ENCODE measurements at regions not wholly inside any gene's neighbourhood (a gene's known extent, or its start where the extent isn't known, plus 50 kb on each side); places are given as distances from the start of the nearest gene placed in this dataset.

DNA sequence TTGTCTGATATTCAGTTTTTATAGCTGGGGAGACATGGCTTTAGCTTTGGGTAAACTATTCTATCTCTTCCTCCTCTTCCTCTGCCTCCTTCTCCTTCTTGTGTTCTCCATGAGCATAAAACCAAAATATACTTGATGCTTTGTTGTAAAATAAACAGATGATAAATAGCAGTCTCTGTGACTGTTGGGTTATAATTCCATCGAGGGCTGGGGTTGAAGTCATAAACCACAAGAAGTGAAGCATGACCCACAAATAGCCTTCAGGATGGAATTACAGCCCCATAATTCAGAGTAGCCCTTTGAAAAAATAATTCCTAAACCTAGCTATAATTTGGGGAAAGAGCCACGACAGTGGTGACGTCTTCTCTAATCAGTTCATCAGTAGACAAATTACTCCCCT lies 177.7 kb downstream of the SNX19 start:
- DNase-seq: no peak
- Histone ChIP-seq H3K9me3 (ENCODE audit: low read length) (peaks cover 4% of the 10 kb centered on the region), H3K4me1 (ENCODE audit: insufficient read depth, low read length) (no peaks in the 10 kb centered on the region), H3K4me3 (ENCODE audit: low read length) (no peak overlapping the region), H3K27ac (ENCODE audit: low read depth, low read length) (no peak overlapping the region), H3K36me3 (ENCODE audit: insufficient read depth, low read length) (no peaks in the 10 kb centered on the region), H3K27me3 (ENCODE audit: insufficient read depth, low read length, poor library complexity, severe bottlenecking) (no peaks in the 10 kb centered on the region)
- ChIA-PET POLR2A (no interaction called here), CTCF (no interaction called here)
- H3K4me3 Mint-ChIP-seq: no peak overlapping the region
- H3K36me3 Mint-ChIP-seq: peaks cover 0 to 14% (median 0%) of the 10 kb centered on the region in 3 donors
- H3K27ac Mint-ChIP-seq: no peak overlapping the region
- H3K27me3 Mint-ChIP-seq: no peaks in the 10 kb centered on the region
- H3K4me1 Mint-ChIP-seq: peaks cover 8 to 13% (median 10%) of the 10 kb centered on the region in 3 donors
- H3K9me3 Mint-ChIP-seq: peaks cover 19 to 24% (median 22%) of the 10 kb centered on the region in 5 donors

DNA sequence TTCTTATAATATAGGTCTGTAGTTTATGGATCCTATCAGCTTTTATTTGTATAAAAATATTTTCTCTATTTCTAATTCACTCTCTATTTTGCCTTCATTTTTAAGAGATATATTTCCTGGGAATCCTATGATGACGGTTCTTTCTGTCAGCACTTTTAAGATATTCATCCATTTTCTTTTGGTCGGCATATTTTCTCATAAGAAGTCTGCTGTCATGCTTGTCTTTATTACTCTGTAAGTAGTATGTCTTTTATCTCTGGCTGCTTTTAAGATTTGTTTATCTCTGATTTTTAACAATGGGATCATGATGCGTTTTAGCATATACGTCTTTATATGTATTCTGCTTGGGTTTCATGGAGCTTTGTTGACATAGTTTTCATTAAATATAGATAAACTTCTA lies 175.5 kb downstream of the SNX19 start:
- POLR2A ChIA-PET: no interaction called here
- Mint-ChIP-seq H3K9me3 (peaks cover 9 to 13% (median 11%) of the 10 kb centered on the region in 5 donors), H3K36me3 (peaks cover 0 to 8% (median 0%) of the 10 kb centered on the region in 3 donors), H3K4me1 (peaks cover 7 to 13% (median 8%) of the 10 kb centered on the region in 3 donors), H3K4me3 (no peak overlapping the region), H3K27me3 (peaks cover 0 to 8% of the 10 kb centered on the region in 2 donors), H3K27ac (no peak overlapping the region)
- CTCF ChIA-PET: no interaction called here
- no peak overlapping the region for H3K4me3 ChIP-seq (ENCODE audit: low read length)
- no peak for DNase-seq
- H3K36me3 ChIP-seq (ENCODE audit: insufficient read depth, low read length): no peaks in the 10 kb centered on the region
- peaks cover 4% of the 10 kb centered on the region for H3K9me3 ChIP-seq (ENCODE audit: low read length)
- no peaks in the 10 kb centered on the region for H3K4me1 ChIP-seq (ENCODE audit: insufficient read depth, low read length)
- H3K27ac ChIP-seq (ENCODE audit: low read depth, low read length): no peak overlapping the region
- no peaks in the 10 kb centered on the region for H3K27me3 ChIP-seq (ENCODE audit: insufficient read depth, low read length, poor library complexity, severe bottlenecking)

DNA sequence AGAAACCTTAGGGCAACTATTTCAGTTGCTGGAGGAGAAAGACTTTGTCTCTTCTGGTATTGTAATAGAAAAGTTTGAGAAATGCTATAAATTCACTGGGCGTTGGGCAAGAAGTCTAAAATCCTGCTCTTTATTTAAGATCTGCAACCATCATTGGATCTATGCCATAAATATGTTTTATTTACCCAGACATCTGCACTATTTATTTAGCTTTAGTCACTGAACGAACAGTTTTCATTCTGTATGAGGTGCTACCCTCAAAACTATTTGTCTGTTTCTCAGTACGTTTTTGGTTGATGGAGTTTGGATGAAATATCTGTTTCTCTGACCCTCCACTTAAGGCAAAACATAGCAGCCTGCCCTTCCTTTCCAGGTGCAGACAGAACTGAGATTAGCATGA lies 171.5 kb downstream of the SNX19 start:
- CTCF ChIA-PET: no interaction called here
- no peak overlapping the region for H3K27ac Mint-ChIP-seq

DNA sequence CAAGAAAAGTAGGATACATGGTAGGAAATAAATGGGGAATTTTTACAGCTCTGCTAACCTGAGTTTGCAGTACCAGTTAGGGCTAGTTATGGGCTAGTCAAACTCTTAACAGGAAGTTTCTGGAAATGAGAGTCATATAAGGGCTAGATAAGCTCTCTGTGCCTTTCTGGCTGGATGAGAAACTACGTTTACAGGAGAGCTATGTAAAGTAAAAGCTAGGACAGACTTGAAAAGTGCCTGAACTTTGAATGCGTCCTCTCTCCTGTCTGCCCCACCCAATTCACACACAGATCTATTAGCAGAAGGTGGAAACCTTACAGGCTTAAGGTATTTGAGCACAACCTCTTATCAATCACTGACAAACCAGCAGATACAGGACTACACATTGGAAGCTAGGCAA lies 167.1 kb downstream of the SNX19 start:
- no peak for DNase-seq
- no peak overlapping the region for H3K4me3 ChIP-seq (ENCODE audit: low read length)
- no peaks in the 10 kb centered on the region for H3K36me3 ChIP-seq (ENCODE audit: insufficient read depth, low read length)
- H3K9me3 ChIP-seq (ENCODE audit: low read length): no peaks in the 10 kb centered on the region
- no peaks in the 10 kb centered on the region for H3K4me1 ChIP-seq (ENCODE audit: insufficient read depth, low read length)
- H3K27me3 Mint-ChIP-seq: peaks cover 3 to 42% of the 10 kb centered on the region in 2 donors
- POLR2A ChIA-PET: no interaction called here
- H3K9me3 Mint-ChIP-seq: peaks cover 0 to 4% (median 0%) of the 10 kb centered on the region in 5 donors
- H3K27ac Mint-ChIP-seq: no peak overlapping the region
- H3K4me3 Mint-ChIP-seq: no peak overlapping the region
- no peaks in the 10 kb centered on the region for H3K4me1 Mint-ChIP-seq
- no peak overlapping the region for H3K27ac ChIP-seq (ENCODE audit: low read depth, low read length)
- no peaks in the 10 kb centered on the region for H3K27me3 ChIP-seq (ENCODE audit: insufficient read depth, low read length, poor library complexity, severe bottlenecking)
- no peaks in the 10 kb centered on the region for H3K36me3 Mint-ChIP-seq
- CTCF ChIA-PET: no interaction called here

More for the DNA sequence above, 171.5 kb downstream of the SNX19 start:
- no peaks in the 10 kb centered on the region for H3K36me3 ChIP-seq (ENCODE audit: insufficient read depth, low read length)
- H3K9me3 ChIP-seq (ENCODE audit: low read length): peaks cover 4% of the 10 kb centered on the region
- no peaks in the 10 kb centered on the region for H3K27me3 ChIP-seq (ENCODE audit: insufficient read depth, low read length, poor library complexity, severe bottlenecking)
- no peaks in the 10 kb centered on the region for H3K4me1 ChIP-seq (ENCODE audit: insufficient read depth, low read length)
- Mint-ChIP-seq H3K9me3 (peaks cover 9 to 16% (median 11%) of the 10 kb centered on the region in 5 donors), H3K4me3 (no peak overlapping the region), H3K36me3 (peaks cover 0 to 8% (median 0%) of the 10 kb centered on the region in 3 donors), H3K27me3 (peaks cover 3 to 38% of the 10 kb centered on the region in 2 donors), H3K4me1 (no peaks in the 10 kb centered on the region)
- H3K27ac ChIP-seq (ENCODE audit: low read depth, low read length): no peak overlapping the region
- DNase-seq: no peak
- no peak overlapping the region for H3K4me3 ChIP-seq (ENCODE audit: low read length)
- POLR2A ChIA-PET: no interaction called here

DNA sequence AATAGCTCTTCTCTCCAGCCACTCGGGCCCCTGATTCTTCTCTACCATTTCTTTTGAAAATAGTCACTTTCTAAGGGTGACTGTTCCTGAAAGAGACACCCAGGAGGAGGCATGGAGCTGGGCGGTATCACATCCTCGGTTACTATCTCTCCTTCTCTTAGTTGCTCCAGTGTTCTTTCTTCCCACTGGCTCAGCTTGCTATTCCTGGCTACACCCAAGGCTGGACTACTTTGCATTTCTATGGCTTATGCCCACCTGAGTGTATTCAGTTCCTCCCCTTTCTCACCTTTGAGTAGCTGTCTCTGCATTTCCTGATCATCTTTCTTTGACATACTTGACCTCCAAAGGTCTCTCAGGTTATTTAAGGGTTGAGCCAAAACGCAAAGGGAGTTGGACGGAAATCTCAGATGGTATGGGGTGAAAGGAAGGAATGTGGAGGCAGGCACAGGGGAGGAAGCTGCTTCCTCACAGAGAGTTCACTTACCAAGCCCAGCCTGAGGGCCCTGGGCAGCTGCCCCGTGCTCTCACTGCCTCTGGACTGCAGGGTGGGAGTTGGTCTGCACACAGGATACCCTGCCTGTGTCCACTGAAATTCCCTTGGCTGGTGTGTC lies 155.7 kb downstream of the SNX19 start:
- no peak overlapping the region for H3K4me3 Mint-ChIP-seq
- POLR2A ChIA-PET: no interaction called here
- CTCF ChIA-PET: no interaction called here

DNA sequence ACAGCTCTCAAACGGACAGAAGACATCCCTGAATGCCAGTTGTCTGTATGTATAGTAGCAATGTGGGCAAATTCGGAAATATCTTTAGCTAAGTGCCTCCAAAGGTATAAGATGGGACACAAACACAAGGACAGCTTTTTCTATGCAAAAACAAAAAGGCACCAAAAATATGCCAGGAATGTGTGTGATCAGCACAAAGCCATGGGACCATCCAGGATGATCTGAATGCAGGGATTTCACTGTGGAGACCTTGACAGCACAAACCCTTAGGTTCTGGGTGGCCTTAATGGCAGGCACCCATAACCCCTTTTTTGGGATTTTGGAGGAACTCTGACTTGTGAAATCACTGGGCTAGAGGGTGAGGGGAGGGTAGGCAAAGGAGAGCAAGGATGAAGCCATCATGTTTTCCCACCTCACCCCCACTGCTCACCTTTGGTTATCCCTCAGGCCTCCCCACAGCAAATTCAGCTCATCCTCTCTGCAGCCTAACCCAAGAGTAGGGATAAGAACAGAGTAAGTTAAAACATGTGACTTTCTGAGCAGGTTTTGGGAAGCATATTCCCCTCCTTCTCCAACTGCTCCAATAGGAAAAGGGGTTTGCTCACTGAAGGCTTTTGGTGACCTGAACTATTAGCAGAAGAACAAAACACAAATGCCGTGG lies 154.6 kb downstream of the SNX19 start:
- Mint-ChIP-seq H3K36me3 (no peaks in the 10 kb centered on the region), H3K4me3 (no peak overlapping the region)

More for the DNA sequence above, 155.7 kb downstream of the SNX19 start:
- Mint-ChIP-seq H3K27me3 (peaks cover 0 to 6% of the 10 kb centered on the region in 2 donors), H3K4me1 (no peaks in the 10 kb centered on the region), H3K27ac (no peak overlapping the region), H3K9me3 (no peaks in the 10 kb centered on the region), H3K36me3 (no peaks in the 10 kb centered on the region)
- H3K36me3 ChIP-seq (ENCODE audit: insufficient read depth, low read length): no peaks in the 10 kb centered on the region
- DNase-seq: no peak
- no peaks in the 10 kb centered on the region for H3K4me1 ChIP-seq (ENCODE audit: insufficient read depth, low read length)
- H3K27ac ChIP-seq (ENCODE audit: low read depth, low read length): no peak overlapping the region
- no peaks in the 10 kb centered on the region for H3K27me3 ChIP-seq (ENCODE audit: insufficient read depth, low read length, poor library complexity, severe bottlenecking)
- H3K4me3 ChIP-seq (ENCODE audit: low read length): no peak overlapping the region
- no peaks in the 10 kb centered on the region for H3K9me3 ChIP-seq (ENCODE audit: low read length)

DNA sequence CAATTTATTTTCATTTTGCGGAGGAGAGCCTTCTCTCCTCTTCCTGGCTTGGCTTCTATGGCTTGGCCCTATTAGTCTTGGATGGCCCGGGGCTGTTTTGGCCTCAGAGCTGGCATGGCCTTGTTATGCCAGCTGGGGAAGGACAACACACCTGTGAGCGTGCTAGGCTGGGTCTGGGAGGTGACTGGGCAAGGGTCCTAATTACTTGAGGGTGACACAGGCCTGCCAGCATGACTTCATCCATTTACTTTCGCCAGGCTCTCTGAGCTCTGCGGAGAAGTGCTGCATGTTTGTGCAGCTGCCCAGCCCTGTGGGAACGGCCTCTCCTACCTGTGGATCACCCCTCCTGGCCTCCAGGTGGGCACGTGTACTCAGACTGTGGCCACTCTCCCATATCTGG lies 153.6 kb downstream of the SNX19 start:
- no peaks in the 10 kb centered on the region for H3K27me3 ChIP-seq (ENCODE audit: insufficient read depth, low read length, poor library complexity, severe bottlenecking)
- CTCF ChIA-PET: no interaction called here
- Mint-ChIP-seq H3K4me3 (no peak overlapping the region), H3K36me3 (no peaks in the 10 kb centered on the region), H3K27me3 (peaks cover 0 to 6% of the 10 kb centered on the region in 2 donors), H3K9me3 (no peaks in the 10 kb centered on the region), H3K4me1 (peaks cover 12 to 14% (median 13%) of the 10 kb centered on the region in 3 donors), H3K27ac (no peak overlapping the region)
- DNase-seq: no peak
- no peak overlapping the region for H3K27ac ChIP-seq (ENCODE audit: low read depth, low read length)
- POLR2A ChIA-PET: no interaction called here
- no peak overlapping the region for H3K4me3 ChIP-seq (ENCODE audit: low read length)
- no peaks in the 10 kb centered on the region for H3K36me3 ChIP-seq (ENCODE audit: insufficient read depth, low read length)
- H3K4me1 ChIP-seq (ENCODE audit: insufficient read depth, low read length): no peaks in the 10 kb centered on the region
- no peaks in the 10 kb centered on the region for H3K9me3 ChIP-seq (ENCODE audit: low read length)

More for the DNA sequence above, 154.6 kb downstream of the SNX19 start:
- DNase-seq: no peak
- Mint-ChIP-seq H3K4me1 (peaks cover 9 to 10% (median 10%) of the 10 kb centered on the region in 3 donors), H3K27ac (no peak overlapping the region), H3K9me3 (no peaks in the 10 kb centered on the region), H3K27me3 (peaks cover 0 to 6% of the 10 kb centered on the region in 2 donors)
- Histone ChIP-seq H3K36me3 (ENCODE audit: insufficient read depth, low read length) (no peaks in the 10 kb centered on the region), H3K27ac (ENCODE audit: low read depth, low read length) (no peak overlapping the region), H3K4me3 (ENCODE audit: low read length) (no peak overlapping the region), H3K27me3 (ENCODE audit: insufficient read depth, low read length, poor library complexity, severe bottlenecking) (no peaks in the 10 kb centered on the region), H3K4me1 (ENCODE audit: insufficient read depth, low read length) (no peaks in the 10 kb centered on the region), H3K9me3 (ENCODE audit: low read length) (no peaks in the 10 kb centered on the region)
- POLR2A ChIA-PET: no interaction called here
- CTCF ChIA-PET: no interaction called here

DNA sequence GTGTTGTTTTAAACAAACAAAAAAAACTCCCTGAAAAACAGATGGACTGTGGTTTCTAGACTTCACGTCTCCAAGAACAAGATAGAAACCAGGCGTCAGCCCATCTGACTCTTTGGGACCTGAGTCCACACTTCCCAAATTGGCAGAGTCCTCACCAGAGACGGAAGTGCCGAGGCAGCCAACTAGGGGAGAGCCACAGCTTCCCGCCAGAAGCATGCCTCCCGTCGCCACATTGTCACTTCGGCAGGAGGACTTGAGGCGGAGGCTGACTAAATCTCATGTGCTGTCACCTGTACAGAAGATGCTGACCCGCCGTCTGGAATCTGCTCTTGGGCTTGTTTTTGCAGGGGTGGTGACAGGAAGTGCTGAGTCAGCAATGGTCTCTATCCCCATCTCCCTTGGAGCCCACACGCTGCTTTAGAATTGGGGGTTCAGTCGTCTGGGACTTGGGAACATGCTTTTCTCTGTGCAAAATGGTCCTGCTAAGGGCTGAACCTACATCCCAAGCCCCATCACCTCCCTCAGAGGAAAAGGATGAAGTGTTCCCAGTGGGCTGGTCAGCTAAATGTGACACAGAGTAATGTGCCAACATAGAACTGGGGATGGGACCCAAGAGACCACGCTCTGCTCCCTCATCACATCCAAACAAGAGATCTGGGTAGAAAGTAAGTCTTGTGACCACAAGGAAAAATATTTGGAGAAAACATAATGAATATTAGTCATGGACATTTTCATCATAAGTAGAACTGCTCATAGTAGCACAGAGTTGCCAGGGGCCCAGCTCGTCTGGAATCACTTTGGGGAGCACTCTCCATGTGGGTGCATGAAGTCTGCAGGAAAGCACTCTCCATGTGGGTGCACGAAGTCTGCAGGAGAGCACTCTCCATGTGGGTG lies 152.9 kb downstream of the SNX19 start:
- ChIA-PET POLR2A (no interaction called here), CTCF (no interaction called here)
- Mint-ChIP-seq H3K4me3 (no peak overlapping the region), H3K36me3 (no peaks in the 10 kb centered on the region), H3K4me1 (peaks cover 12 to 14% (median 13%) of the 10 kb centered on the region in 3 donors), H3K27ac (no peak overlapping the region), H3K9me3 (no peaks in the 10 kb centered on the region), H3K27me3 (peaks cover 0 to 6% of the 10 kb centered on the region in 2 donors)
- Histone ChIP-seq H3K9me3 (ENCODE audit: low read length) (no peaks in the 10 kb centered on the region), H3K4me3 (ENCODE audit: low read length) (no peak overlapping the region), H3K36me3 (ENCODE audit: insufficient read depth, low read length) (no peaks in the 10 kb centered on the region), H3K27me3 (ENCODE audit: insufficient read depth, low read length, poor library complexity, severe bottlenecking) (no peaks in the 10 kb centered on the region), H3K27ac (ENCODE audit: low read depth, low read length) (no peak overlapping the region), H3K4me1 (ENCODE audit: insufficient read depth, low read length) (no peaks in the 10 kb centered on the region)
- no peak for DNase-seq

All from CD8-positive, alpha-beta memory T cell (primary cell).